HG03108 (cell line): ENCODE measurements at regions not wholly inside any gene's neighbourhood (a gene's known extent, or its start where the extent isn't known, plus 50 kb on each side); places are given as distances from the start of the nearest gene placed in this dataset.

ENCODE experiments used
- ATAC-seq: cut with Tn5 transposase; IDR thresholded peaks from one replicate; pipeline ENCODE4 v1.9.1; 2021; ENCODE audit warnings: moderate library complexity; ENCODE audit not compliant: unreplicated experiment

DNA sequence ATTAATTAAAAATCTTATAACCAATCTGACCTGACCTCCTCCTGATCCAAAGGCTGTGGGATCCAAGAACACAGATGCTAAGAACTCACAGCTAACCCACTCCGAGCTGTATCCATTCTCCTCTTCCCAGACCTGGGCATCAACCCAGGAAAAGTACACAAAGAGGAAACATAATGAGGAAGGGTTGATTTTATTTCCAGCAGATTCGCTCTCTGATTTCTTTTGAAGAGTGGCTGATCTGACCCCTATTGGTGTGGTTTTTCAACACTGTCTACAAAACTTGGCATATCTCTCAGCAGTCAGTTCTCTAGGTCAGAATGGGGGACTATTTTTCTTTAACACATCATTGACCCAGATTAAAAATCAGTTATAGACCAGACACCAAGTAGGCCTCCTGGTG is 201.9 kb upstream of the UBASH3B start:
- ATAC-seq: no peak

- ATAC-seq: no peak
These were observed 203.6 kb upstream of the UBASH3B start for GRCh38 chr11:122451911-122452310.

DNA sequence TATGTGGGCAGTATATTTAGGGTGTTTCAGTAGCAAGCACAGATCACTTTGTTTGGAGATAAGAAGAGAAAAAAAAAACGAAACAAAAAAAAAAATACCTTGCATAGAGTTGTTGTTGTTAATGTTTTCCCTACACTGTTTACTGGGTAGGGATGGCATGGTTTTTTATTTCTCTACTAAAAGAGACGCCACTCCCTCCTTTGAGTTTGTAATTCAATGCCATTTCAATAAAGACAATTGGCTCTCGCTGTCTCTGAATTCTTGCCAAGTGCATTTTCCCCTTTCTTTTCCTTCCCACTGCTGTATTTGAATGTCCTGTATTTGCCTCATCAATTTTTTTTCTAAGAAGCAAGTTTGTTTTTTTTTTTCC is 213.9 kb upstream of the UBASH3B start:
- ATAC-seq: no peak

DNA sequence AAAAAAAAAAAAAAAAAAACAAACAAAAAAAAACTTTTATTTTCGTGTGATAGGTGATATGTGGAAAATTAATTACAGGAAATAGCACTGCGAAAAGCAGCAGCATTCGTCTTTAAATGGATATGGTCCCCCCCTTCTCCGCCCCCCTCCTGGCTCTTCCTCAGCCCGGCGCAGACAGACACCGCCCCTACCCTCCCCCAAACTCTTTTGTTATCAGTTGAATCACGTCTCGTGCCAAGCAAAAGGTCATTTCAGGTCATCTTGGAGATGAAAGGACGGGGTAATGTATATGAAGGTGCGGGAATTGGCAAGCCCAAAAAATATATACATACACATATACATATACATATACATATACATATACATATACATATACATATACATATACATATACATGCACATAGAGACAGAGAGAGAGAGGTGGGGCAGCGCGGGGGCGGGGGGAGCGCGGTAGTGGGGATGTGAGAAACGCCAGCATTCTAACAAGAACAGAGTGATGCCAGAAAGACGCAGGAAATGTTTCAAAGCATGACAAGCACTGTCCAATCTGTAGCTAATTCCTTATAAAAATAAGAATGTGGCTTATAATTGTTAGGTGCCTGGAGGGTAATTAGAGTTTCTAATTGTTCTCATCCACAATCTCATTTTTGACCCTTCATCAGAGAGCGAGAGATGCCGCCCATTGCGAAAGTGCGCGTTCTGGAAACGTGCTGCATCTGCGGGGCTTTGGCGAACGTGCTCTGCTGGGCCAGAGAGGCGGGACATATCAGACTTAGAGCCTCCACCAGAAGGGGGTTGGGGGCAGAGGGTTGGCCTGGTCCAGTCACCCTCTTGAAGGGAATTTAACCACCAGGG is 214.5 kb upstream of the UBASH3B start:
- ATAC-seq: no peak

DNA sequence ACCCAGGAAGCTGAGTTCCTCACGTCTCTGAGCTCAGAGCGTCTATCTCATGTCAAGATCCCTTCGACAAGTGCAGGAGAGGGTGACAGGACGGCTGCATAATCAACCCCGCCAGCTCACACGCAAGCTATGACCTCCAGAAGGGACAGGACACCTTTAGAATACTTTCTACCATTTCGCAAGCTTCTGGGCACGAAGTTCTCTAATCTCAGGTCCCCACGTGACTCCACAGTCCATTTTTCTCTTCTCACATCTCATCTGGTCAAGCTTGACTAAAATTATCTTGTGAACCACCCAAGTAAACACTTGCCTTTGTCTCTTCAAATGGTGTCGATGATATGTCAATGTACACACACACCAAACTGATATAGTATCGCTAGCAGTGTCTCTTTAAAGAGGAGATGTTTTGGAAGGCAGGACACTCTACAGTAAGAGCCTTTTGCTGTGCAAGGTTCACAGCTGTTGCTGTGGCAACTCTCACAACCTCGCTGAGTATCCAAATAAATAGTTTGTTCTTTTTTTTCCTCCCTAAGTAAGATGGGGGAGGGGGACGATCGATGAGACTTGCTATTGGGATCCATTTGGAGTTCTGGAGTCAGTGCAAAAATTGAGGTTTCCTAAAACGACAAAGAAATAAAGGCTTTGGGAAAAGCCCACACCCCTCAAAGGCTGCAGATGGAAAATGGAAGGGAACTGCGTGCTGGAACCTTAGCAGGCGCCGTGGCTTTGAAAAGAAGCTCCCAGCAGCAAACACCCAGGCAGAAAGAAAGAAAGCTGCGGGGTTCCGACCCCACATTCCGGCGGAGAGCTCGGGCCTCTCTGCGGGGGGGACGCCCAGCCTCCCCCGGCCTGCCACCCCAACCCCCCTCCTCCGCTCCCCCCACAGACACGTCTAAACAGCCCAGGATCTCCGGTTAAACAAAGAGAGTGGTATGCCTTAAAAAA is 215.4 kb upstream of the UBASH3B start:
- ATAC-seq: no peak

DNA sequence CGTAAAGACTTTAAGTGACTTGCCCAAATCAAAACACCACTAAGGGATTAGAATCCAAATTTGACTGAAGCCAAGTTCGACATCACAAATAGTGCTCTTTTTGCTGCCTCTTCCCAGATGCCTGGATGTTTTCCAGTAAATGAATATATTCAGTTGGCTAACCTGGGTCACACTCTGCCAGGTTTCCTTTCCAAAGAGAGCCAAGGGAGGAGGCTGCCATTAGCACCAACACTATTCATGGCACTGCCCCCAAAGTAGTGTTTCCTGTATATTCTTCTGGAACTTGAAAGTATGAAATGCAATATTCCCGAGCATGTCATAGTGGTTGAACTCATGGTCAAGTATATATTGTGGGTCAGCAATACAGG is 219.3 kb upstream of the UBASH3B start:
- ATAC-seq: no peak

- ATAC-seq: no peak
These were observed 219.9 kb upstream of the UBASH3B start for GRCh38 chr11:122435540-122436187.

- no peak for ATAC-seq
These were observed 220.7 kb upstream of the UBASH3B start for GRCh38 chr11:122434786-122435185.

GRCh38 chr11:122430490-122430889 is 225.0 kb upstream of the UBASH3B start:
- no peak for ATAC-seq

DNA sequence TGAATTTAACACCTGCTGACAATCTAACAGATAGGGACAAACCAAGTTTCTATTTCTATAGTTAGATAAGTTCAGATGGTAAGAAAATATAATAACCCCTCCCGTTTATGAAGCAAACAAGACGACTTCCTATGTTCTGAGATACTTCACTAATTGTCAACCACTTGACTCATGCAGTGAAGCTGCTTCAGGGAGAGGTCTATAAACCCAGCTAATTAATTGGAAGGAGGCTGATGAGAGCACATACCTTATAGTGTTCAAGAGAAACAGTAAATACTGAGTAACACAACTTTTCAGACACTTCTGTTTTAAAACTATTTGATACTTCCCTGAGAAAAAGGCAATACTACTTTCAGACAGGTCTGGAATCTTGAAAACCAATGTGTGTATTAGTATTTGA is 229.4 kb upstream of the UBASH3B start:
- no peak for ATAC-seq

DNA sequence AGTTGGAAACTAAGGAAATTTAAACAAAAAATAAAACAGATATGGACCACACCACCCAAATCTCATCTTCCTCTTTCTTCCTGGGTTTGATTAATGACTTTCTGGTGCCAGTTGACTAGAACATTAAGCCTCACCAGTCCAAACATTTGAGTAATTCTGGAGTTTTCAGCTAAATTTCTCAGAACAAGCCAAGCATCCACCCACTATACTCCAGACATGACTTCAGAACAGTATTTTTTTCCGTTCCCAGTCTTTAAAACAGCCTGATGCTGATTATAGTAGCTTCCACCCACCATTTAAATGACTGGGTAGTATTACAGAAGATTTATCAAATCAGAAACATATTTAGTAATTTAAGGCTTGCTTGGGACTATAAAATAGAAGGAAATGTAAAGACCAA is 230.9 kb upstream of the UBASH3B start:
- ATAC-seq: no peak

GRCh38 chr11:122423886-122424285 is 231.6 kb upstream of the UBASH3B start:
- no peak for ATAC-seq

GRCh38 chr11:122423273-122423672 is 232.2 kb upstream of the UBASH3B start:
- ATAC-seq: no peak

DNA sequence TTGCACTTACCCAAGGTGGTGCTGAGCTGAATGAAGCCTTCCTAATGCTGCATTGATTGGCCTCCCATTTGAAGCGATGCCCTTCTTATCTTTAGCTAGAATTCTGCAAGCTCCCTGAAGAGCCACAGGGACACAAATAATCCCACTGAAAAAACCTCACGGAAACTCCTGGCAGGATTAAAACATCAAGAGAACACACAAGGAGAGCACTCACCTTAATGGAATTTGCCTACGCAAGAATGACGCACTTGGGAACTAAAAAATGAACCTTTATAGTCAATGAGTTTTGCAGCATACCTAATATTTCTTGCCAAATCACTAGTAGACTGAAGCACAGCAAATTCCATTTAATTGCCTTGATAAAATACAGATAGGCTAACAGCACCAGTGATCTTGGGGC is 232.8 kb upstream of the UBASH3B start:
- no peak for ATAC-seq

DNA sequence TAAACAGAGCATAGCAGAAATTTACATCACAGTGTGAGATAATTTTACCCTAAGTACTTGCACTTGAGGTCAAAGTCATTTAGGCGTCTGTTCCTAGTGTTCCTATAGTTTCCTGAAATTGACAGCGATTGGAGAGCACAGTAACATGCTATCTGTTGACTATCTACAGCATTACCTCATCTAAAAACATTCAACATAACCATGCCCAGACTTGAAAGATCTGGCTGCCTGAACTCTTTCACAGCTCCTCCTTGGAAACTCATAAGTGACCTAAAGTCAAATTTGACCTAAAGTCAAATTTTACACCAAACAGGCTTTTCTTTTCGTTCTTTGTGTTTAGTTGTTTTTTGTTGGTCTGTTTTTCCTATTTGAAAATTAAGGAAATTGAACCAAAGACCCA is 233.8 kb upstream of the UBASH3B start:
- ATAC-seq: no peak

DNA sequence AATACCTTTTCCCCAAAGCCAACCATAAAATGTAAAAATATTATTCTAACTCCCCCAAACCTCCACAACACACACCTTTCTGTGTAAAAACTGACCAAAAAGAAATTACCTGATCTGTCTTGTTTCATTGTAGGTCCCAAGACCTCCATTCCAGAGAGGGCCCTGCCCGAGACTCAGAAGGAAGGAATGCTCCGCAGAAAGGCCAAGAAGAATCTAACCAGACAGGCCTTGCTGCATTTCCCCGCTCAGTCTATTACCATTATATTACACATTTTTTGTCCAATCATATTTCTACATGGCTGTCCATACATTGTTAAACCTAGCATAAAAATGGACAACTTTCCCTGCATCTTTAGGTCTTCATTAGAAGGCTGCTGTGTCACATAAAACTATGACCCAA is 237.5 kb upstream of the UBASH3B start:
- no peak for ATAC-seq

GRCh38 chr11:122414406-122415018 is 241.0 kb upstream of the UBASH3B start:
- no peak for ATAC-seq

- ATAC-seq: no peak
These were observed 241.8 kb upstream of the UBASH3B start for GRCh38 chr11:122413677-122414076.

DNA sequence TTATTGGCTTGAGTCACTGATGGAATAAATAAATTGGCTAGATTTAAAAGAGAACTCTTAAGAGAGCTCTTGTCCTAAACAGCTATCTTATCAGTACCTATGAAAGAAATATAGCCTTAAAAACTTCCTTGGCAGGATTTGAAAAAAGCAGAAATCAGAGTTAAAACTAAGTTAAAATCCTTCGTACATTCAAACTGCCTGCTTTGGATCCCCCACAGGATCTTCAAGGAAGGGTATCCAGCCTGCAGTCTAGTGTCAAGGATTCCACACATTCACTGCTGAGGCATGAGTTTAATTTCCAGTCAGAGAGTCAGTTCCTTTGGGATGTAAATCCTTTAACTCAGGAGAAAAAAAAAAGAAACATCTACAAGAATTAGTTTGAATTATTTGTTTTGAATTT is 242.9 kb upstream of the UBASH3B start:
- no peak for ATAC-seq

GRCh38 chr11:122406466-122406865 is 249.1 kb upstream of the UBASH3B start:
- no peak for ATAC-seq
